Dedifferentiated amniotic fluid mesenchymal stem cell (primary cell): ENCODE measurements at regions not wholly inside any gene's neighbourhood (a gene's known extent, or its start where the extent isn't known, plus 50 kb on each side); places are given as distances from the start of the nearest gene placed in this dataset.

Source experiments
- DNase-seq: peaks from one replicate; pipeline ENCODE4 v3.0.0-alpha.2; 2016; ENCODE audit errors: extremely low spot score

GRCh38 chr2:221693365-221693764 lies 121.3 kb upstream of the EPHA4 start:
- DNase-seq = no peak

- no peak for DNase-seq
Measured at GRCh38 chr2:221691571-221691970, 119.5 kb upstream of the EPHA4 start.

GRCh38 chr2:221689140-221689539 lies 117.0 kb upstream of the EPHA4 start:
- no peak for DNase-seq

GRCh38 chr2:221680548-221680947 lies 108.4 kb upstream of the EPHA4 start:
- DNase-seq = no peak

GRCh38 chr2:221677688-221678087 lies 105.6 kb upstream of the EPHA4 start:
- no peak for DNase-seq

- no peak for DNase-seq
Measured at GRCh38 chr2:221676566-221677172, 104.6 kb upstream of the EPHA4 start.

- no peak for DNase-seq
Measured at GRCh38 chr2:221675201-221675908, 103.3 kb upstream of the EPHA4 start.

- DNase-seq = no peak
Measured at GRCh38 chr2:221674446-221674845, 102.3 kb upstream of the EPHA4 start.

- no peak for DNase-seq
Measured at GRCh38 chr2:221673248-221673647, 101.1 kb upstream of the EPHA4 start.

GRCh38 chr2:221671515-221671914 lies 99.4 kb upstream of the EPHA4 start:
- peak; percentile 59 for DNase-seq

- no peak for DNase-seq
Measured at GRCh38 chr2:221662689-221663391, 90.7 kb upstream of the EPHA4 start.

GRCh38 chr2:221657806-221658205 lies 85.7 kb upstream of the EPHA4 start:
- DNase-seq = no peak

GRCh38 chr2:221655300-221655699 lies 83.2 kb upstream of the EPHA4 start:
- DNase-seq = no peak

- DNase-seq = no peak
Measured at GRCh38 chr2:221653182-221653581, 81.1 kb upstream of the EPHA4 start.

GRCh38 chr2:221649051-221649775 lies 77.1 kb upstream of the EPHA4 start:
- DNase-seq = no peak

GRCh38 chr2:221642447-221642846 lies 70.3 kb upstream of the EPHA4 start:
- no peak for DNase-seq

- DNase-seq = no peak
Measured at GRCh38 chr2:221641181-221641871, 69.2 kb upstream of the EPHA4 start.

GRCh38 chr2:221640686-221641085 lies 68.6 kb upstream of the EPHA4 start:
- DNase-seq = no peak

- no peak for DNase-seq
Measured at GRCh38 chr2:221637851-221638250, 65.7 kb upstream of the EPHA4 start.

GRCh38 chr2:221635949-221636348 lies 63.8 kb upstream of the EPHA4 start:
- DNase-seq = no peak

- peak; percentile 47 for DNase-seq
Measured at GRCh38 chr2:221629468-221629867, 57.4 kb upstream of the EPHA4 start.

- no peak for DNase-seq
Measured at GRCh38 chr2:221624475-221624874, 52.4 kb upstream of the EPHA4 start.
